AG09319 (cell line): ENCODE measurements at regions not wholly inside any gene's neighbourhood (a gene's known extent, or its start where the extent isn't known, plus 50 kb on each side); places are given as distances from the start of the nearest gene placed in this dataset.

Experiments
- DNase-seq: peaks from one replicate; pipeline ENCODE4 v3.0.0-alpha.2; 2010; ENCODE audit warnings: low read depth; ENCODE audit errors: extremely low read depth
- CTCF ChIP-seq: IDR thresholded peaks from 2 replicates; pipeline ENCODE4 v1.5.1; 2011; ENCODE audit warnings: low read depth, mild to moderate bottlenecking, inconsistent platforms, low read length, moderate library complexity

DNA sequence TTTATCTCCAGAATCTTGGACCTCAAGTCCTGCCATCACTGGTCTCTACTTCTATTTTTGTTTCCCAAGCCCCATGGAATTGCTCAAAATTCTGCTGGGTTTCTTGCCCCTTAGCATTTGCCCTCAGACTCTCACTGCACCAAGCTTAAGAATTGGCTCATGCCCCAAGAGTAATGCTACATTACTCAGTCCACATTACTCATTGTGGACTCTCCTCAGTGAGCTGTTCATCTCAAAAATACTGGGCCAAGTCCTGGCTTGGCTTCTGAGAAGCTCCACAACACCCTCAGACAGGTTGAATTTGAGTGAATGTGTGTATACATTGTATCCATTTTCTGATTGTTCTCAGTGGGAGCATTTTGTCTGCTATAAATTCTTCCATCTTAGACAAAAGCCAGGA is 364.4 kb upstream of the ARHGEF26 start:
- DNase-seq, result no peak
- TF ChIP-seq CTCF, result no peak

- DNase-seq, result no peak
- TF ChIP-seq CTCF, result no peak
Observed at GRCh38 chr3:153757839-153758238, 363.4 kb upstream of the ARHGEF26 start.

- no peak for DNase-seq
- TF ChIP-seq CTCF, result no peak
Observed at GRCh38 chr3:153760948-153761347, 360.2 kb upstream of the ARHGEF26 start.

- no peak for DNase-seq
- TF ChIP-seq CTCF, result no peak
Observed at GRCh38 chr3:153762411-153763235, 358.6 kb upstream of the ARHGEF26 start.

DNA sequence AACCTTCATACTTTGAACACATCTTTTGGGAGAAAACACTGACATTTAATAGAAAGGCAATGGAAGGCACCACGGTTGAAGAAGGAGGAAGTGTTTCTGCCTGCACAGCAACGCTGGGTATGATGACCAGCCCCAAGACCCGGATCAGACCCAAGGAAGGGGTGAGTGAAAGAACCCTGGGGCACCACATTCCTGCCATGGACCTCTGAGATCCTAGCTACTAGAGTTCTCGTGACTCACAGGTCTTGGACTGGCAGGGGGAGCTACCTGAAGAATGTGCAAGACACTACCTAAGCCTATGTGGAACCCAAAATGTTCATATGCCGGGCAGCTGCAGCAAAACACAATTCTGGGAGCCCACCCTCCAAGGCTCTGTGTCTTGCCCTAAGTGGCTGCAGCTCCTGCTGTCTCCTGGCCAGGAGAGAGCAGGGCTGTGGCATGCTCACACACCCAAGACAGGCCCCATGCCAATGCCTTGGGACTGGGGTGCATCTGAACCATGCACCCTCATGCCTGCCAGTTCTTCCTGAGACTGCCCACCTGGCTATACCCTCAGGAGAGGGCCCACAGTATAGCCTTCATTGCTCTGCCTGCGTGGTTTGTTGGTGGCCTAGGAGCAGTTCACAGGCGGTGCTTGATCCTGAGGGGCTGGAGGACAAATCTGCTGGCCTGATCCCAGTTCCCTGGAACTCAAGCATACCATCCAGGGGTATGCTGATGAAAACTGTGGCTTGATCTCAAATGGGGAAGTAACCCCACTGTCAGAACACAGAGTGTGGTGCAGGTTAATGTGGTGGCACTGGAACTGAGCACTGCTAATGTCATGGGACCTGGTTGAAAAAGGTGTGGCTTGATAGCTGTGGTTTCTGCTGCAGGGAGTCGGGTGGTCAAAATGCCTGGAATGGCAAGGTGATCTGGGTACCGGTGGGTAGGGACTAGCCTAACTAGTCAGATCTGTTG is 353.3 kb upstream of the ARHGEF26 start:
- DNase-seq, result no peak
- TF ChIP-seq CTCF, result no peak

GRCh38 chr3:153768561-153769469 is 352.4 kb upstream of the ARHGEF26 start:
- peak; percentile 38 for DNase-seq

More at GRCh38 chr3:153768561-153769469, 352.4 kb upstream of the ARHGEF26 start:
- TF ChIP-seq CTCF, result peak; percentile 95
